Hepatocyte (in vitro differentiated cells): ENCODE measurements at regions not wholly inside any gene's neighbourhood (a gene's known extent, or its start where the extent isn't known, plus 50 kb on each side); places are given as distances from the start of the nearest gene placed in this dataset.

ENCODE experiments used
- DNase-seq: peaks from one replicate; pipeline ENCODE4 v3.0.0-alpha.2; 2016; ENCODE audit warnings: low spot score
- H2AFZ ChIP-seq: fragments of 200-600 bp; sonication (generic); 2 replicates; pipeline ENCODE4 v1.6.0; 2016; ENCODE audit warnings: antibody characterized with exemption, mild to moderate bottlenecking
- H3K27ac ChIP-seq: fragments of 200-600 bp; sonication (generic); 2 replicates; pipeline ENCODE4 v1.5.1; 2016; ENCODE audit warnings: mild to moderate bottlenecking
- H3K27me3 ChIP-seq: fragments of 200-600 bp; sonication (generic); 2 replicates; pipeline ENCODE4 v1.6.1; 2016
- H3K36me3 ChIP-seq: fragments of 200-600 bp; sonication (generic); replicated peaks from 2 replicates; pipeline ENCODE4 v1.5.1; 2016; ENCODE audit warnings: low read depth; ENCODE audit not compliant: insufficient read depth
- H3K4me1 ChIP-seq: fragments of 200-600 bp; sonication (generic); 2 replicates; pipeline ENCODE4 v1.5.1; 2016; ENCODE audit warnings: mild to moderate bottlenecking, moderate library complexity; ENCODE audit not compliant: insufficient read depth
- H3K4me2 ChIP-seq: fragments of 200-600 bp; sonication (generic); 2 replicates; pipeline ENCODE4 v1.6.0; 2016
- H3K4me3 ChIP-seq: fragments of 200-600 bp; sonication (generic); 2 replicates; pipeline ENCODE4 v1.5.1; 2016; ENCODE audit warnings: mild to moderate bottlenecking
- H3K79me2 ChIP-seq: fragments of 200-600 bp; sonication (generic); 2 replicates; pipeline ENCODE4 v1.6.0; 2017; ENCODE audit warnings: mild to moderate bottlenecking
- H3K9me2 ChIP-seq: fragments of 200-600 bp; sonication (generic); replicated peaks from 2 replicates; pipeline ENCODE4 v1.6.0; 2017; ENCODE audit warnings: mild to moderate bottlenecking; ENCODE audit not compliant: insufficient read depth
- H3K9me3 ChIP-seq: fragments of 200-600 bp; sonication (generic); 2 replicates; pipeline ENCODE4 v1.5.1; 2016; ENCODE audit warnings: low read depth, mild to moderate bottlenecking
- H4K20me1 ChIP-seq: fragments of 200-600 bp; sonication (generic); 2 replicates; pipeline ENCODE4 v1.6.0; 2016; ENCODE audit warnings: mild to moderate bottlenecking; ENCODE audit not compliant: insufficient read depth, poor library complexity, severe bottlenecking
- CTCF ChIP-seq: fragments of 200-600 bp; sonication (generic); IDR thresholded peaks from 2 replicates; pipeline ENCODE4 v1.5.1; 2016; ENCODE audit warnings: antibody characterized with exemption, mild to moderate bottlenecking; ENCODE audit not compliant: poor library complexity
- EZH2 ChIP-seq: fragments of 200-600 bp; sonication (generic); IDR thresholded peaks from 2 replicates; pipeline ENCODE4 v1.6.1; 2016; ENCODE audit warnings: antibody characterized with exemption, mild to moderate bottlenecking, borderline replicate concordance
- EZH2phosphoT487 ChIP-seq: fragments of 200-600 bp; sonication (generic); IDR thresholded peaks from one replicate; pipeline ENCODE4 v1.6.1; 2018; ENCODE audit warnings: antibody characterized with exemption, mild to moderate bottlenecking, low read depth, moderate library complexity; ENCODE audit not compliant: unreplicated experiment, severe bottlenecking
- WGBS: methylation state at CpG from one replicate; pipeline ENCODE4 v1.1.6; 2016; ENCODE audit warnings: low lambda C conversion rate; ENCODE audit errors: missing lambda C conversion rate; 5-methylcytosine and 5-hydroxymethylcytosine counted together

GRCh38 chr14:27008187-27008586 is 410.4 kb upstream of the NOVA1 start:
- Histone ChIP-seq H3K27ac (no peak overlapping the region), H3K79me2 (no peaks in the 10 kb centered on the region), H3K4me1 (no peaks in the 10 kb centered on the region), H3K9me2 (no peaks in the 10 kb centered on the region), H2AFZ (no peak overlapping the region), H3K4me2 (no peak overlapping the region), H3K27me3 (no peaks in the 10 kb centered on the region), H3K36me3 (no peaks in the 10 kb centered on the region), H4K20me1 (no peaks in the 10 kb centered on the region), H3K9me3 (no peaks in the 10 kb centered on the region), H3K4me3 (no peak overlapping the region)
- TF ChIP-seq CTCF (no peak), EZH2phosphoT487 (no peak), EZH2 (no peak)
- DNase-seq: no peak

GRCh38 chr14:27012641-27013040 is 414.8 kb upstream of the NOVA1 start:
- Histone ChIP-seq H3K27me3 (no peaks in the 10 kb centered on the region), H3K4me2 (no peak overlapping the region), H2AFZ (no peak overlapping the region), H3K27ac (no peak overlapping the region), H3K4me3 (no peak overlapping the region), H3K9me2 (no peaks in the 10 kb centered on the region), H3K36me3 (no peaks in the 10 kb centered on the region), H4K20me1 (no peaks in the 10 kb centered on the region), H3K4me1 (no peaks in the 10 kb centered on the region), H3K79me2 (no peaks in the 10 kb centered on the region), H3K9me3 (no peaks in the 10 kb centered on the region)
- 85% methylated on average over 3 of the region's 3 CpGs for WGBS
- TF ChIP-seq EZH2phosphoT487 (no peak), EZH2 (no peak), CTCF (no peak)
- no peak for DNase-seq

- H3K36me3 ChIP-seq: no peaks in the 10 kb centered on the region
- H3K79me2 ChIP-seq: no peaks in the 10 kb centered on the region
- no peaks in the 10 kb centered on the region for H3K4me1 ChIP-seq
- no peaks in the 10 kb centered on the region for H3K9me2 ChIP-seq
- H3K4me3 ChIP-seq: no peak overlapping the region
- no peaks in the 10 kb centered on the region for H3K9me3 ChIP-seq
- H3K27ac ChIP-seq: no peak overlapping the region
- no peak for TF ChIP-seq EZH2phosphoT487
- no peak for TF ChIP-seq EZH2
- no peak for TF ChIP-seq CTCF
- H3K27me3 ChIP-seq: no peaks in the 10 kb centered on the region
- DNase-seq: no peak
- no peaks in the 10 kb centered on the region for H4K20me1 ChIP-seq
- H3K4me2 ChIP-seq: no peak overlapping the region
- 82% methylated on average over 4 of the region's 4 CpGs for WGBS
- no peak overlapping the region for H2AFZ ChIP-seq
These were observed 415.8 kb upstream of the NOVA1 start for GRCh38 chr14:27013678-27014077.

GRCh38 chr14:27015065-27015464 is 417.2 kb upstream of the NOVA1 start:
- no peak overlapping the region for H2AFZ ChIP-seq

More at GRCh38 chr14:27015065-27015464, 417.2 kb upstream of the NOVA1 start:
- no peak overlapping the region for H3K4me2 ChIP-seq
- no peak overlapping the region for H3K4me3 ChIP-seq
- TF ChIP-seq CTCF (no peak), EZH2phosphoT487 (no peak), EZH2 (no peak)
- H3K4me1 ChIP-seq: no peaks in the 10 kb centered on the region
- H3K79me2 ChIP-seq: no peaks in the 10 kb centered on the region
- WGBS: 78% methylated on average over 1 of the region's 1 CpG
- no peak overlapping the region for H3K27ac ChIP-seq
- H3K36me3 ChIP-seq: no peaks in the 10 kb centered on the region
- H4K20me1 ChIP-seq: no peaks in the 10 kb centered on the region
- DNase-seq: no peak
- no peaks in the 10 kb centered on the region for H3K9me2 ChIP-seq
- no peaks in the 10 kb centered on the region for H3K9me3 ChIP-seq
- H3K27me3 ChIP-seq: no peaks in the 10 kb centered on the region
